ENCODE measurements at regions not wholly inside any gene's neighbourhood (a gene's known extent, or its start where the extent isn't known, plus 50 kb on each side); places are given as distances from the start of the nearest gene placed in this dataset.

GRCh38 chr17:27226611-27227230 is 67.2 kb upstream of the WSB1 start:
- no peak overlapping the region for H3K4me3 ChIP-seq (ENCODE audit: low read depth, low read length)
- peaks cover 10% of the 10 kb centered on the region for H3K4me1 ChIP-seq (ENCODE audit: control insufficient read depth, insufficient read depth, low read length, unreplicated experiment)
- H3K27me3 ChIP-seq (ENCODE audit: insufficient read depth, low read length) = no peaks in the 10 kb centered on the region
- no peaks in the 10 kb centered on the region for H3K79me2 ChIP-seq (ENCODE audit: control insufficient read depth, insufficient read depth, low read length, unreplicated experiment)
- H3K36me3 ChIP-seq (ENCODE audit: insufficient read depth, low read length) = no peaks in the 10 kb centered on the region
- no peak overlapping the region for H3K27ac ChIP-seq (ENCODE audit: low read depth, low read length)
- no peak overlapping the region for H2AFZ ChIP-seq (ENCODE audit: low read length, unreplicated experiment)

DNA sequence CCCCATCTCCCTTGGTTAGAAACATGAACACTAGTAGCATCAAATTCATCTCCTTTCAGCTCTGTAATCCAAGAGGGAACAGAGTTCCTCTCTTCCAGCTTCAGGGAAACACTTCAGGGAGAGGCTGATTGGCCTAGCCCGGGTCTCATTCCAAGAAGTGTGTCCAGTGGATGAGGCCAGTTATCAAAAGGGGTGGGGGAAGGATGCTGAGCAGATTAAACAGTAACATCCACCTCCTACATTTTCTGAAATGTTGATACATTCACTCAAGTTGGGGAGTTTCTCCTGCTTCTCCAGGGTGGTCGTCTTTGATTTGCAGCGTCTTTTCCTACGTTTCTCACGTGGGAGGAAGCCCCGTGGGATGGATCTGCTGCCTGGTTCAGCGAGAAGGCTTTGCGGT is 62.9 kb upstream of the WSB1 start:
- no peak overlapping the region for H2AFZ ChIP-seq (ENCODE audit: low read length, unreplicated experiment)
- no peaks in the 10 kb centered on the region for H3K36me3 ChIP-seq (ENCODE audit: insufficient read depth, low read length)

GRCh38 chr17:27232328-27232727 is 61.6 kb upstream of the WSB1 start:
- peaks cover 4% of the 10 kb centered on the region for H3K4me1 ChIP-seq (ENCODE audit: control insufficient read depth, insufficient read depth, low read length, unreplicated experiment)
- H3K27me3 ChIP-seq (ENCODE audit: insufficient read depth, low read length) = no peaks in the 10 kb centered on the region
- H3K79me2 ChIP-seq (ENCODE audit: control insufficient read depth, insufficient read depth, low read length, unreplicated experiment) = no peaks in the 10 kb centered on the region
- no peak overlapping the region for H3K4me3 ChIP-seq (ENCODE audit: low read depth, low read length)
- H3K27ac ChIP-seq (ENCODE audit: low read depth, low read length) = no peak overlapping the region
- H2AFZ ChIP-seq (ENCODE audit: low read length, unreplicated experiment) = no peak overlapping the region
- no peaks in the 10 kb centered on the region for H3K36me3 ChIP-seq (ENCODE audit: insufficient read depth, low read length)

More for the DNA sequence above, 62.9 kb upstream of the WSB1 start:
- H3K27ac ChIP-seq (ENCODE audit: low read depth, low read length) = no peak overlapping the region
- H3K79me2 ChIP-seq (ENCODE audit: control insufficient read depth, insufficient read depth, low read length, unreplicated experiment) = no peaks in the 10 kb centered on the region
- peaks cover 10% of the 10 kb centered on the region for H3K4me1 ChIP-seq (ENCODE audit: control insufficient read depth, insufficient read depth, low read length, unreplicated experiment)
- no peak overlapping the region for H3K4me3 ChIP-seq (ENCODE audit: low read depth, low read length)
- H3K27me3 ChIP-seq (ENCODE audit: insufficient read depth, low read length) = no peaks in the 10 kb centered on the region

DNA sequence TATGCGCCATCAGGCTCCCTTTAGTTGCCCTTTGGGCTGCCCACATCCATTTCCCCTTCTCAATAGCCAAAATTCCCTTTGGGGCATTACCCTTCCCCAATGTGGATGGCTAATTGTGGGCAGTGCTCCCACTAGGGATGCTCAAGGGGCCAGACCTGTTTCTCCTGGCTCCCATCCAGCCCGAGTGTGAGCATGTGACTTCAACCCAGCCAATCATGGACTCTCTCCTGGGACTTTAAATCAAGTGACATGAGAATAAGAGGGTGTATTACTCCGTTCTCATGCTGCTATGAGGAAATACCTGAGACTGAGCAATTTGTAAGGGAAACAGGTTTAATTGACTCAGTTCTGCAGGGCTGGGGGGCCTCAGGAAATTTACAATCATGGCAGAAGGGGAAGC is 60.9 kb upstream of the WSB1 start:
- H3K4me1 ChIP-seq (ENCODE audit: control insufficient read depth, insufficient read depth, low read length, unreplicated experiment) = peaks cover 4% of the 10 kb centered on the region
- H3K27me3 ChIP-seq (ENCODE audit: insufficient read depth, low read length) = no peaks in the 10 kb centered on the region
- no peaks in the 10 kb centered on the region for H3K36me3 ChIP-seq (ENCODE audit: insufficient read depth, low read length)
- no peak overlapping the region for H3K4me3 ChIP-seq (ENCODE audit: low read depth, low read length)
- H2AFZ ChIP-seq (ENCODE audit: low read length, unreplicated experiment) = no peak overlapping the region
- H3K27ac ChIP-seq (ENCODE audit: low read depth, low read length) = no peak overlapping the region
- H3K79me2 ChIP-seq (ENCODE audit: control insufficient read depth, insufficient read depth, low read length, unreplicated experiment) = no peaks in the 10 kb centered on the region

DNA sequence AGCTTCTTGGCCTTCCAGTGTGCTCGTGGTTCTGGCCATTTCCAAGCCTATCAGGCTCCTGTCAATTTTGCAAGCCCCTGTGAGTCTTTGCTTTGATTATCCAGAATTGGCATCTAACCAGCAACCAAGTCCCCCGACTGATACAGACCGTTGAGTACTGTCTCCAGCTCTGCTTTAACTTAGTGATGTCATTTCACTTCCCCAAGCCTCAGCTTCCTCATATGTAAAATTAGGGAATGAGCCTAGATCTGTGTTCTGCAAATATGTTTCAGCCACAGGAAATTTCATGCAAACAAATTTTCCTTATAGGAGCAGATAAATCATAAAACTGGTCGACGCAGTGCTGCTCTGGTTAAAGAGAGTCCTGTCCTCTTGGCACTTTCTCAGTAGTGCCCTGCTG is 60.1 kb upstream of the WSB1 start:
- Histone ChIP-seq H3K4me3 (ENCODE audit: low read depth, low read length) (no peak overlapping the region), H3K4me1 (ENCODE audit: control insufficient read depth, insufficient read depth, low read length, unreplicated experiment) (peaks cover 4% of the 10 kb centered on the region), H3K27me3 (ENCODE audit: insufficient read depth, low read length) (no peaks in the 10 kb centered on the region), H2AFZ (ENCODE audit: low read length, unreplicated experiment) (no peak overlapping the region), H3K27ac (ENCODE audit: low read depth, low read length) (no peak overlapping the region), H3K36me3 (ENCODE audit: insufficient read depth, low read length) (no peaks in the 10 kb centered on the region), H3K79me2 (ENCODE audit: control insufficient read depth, insufficient read depth, low read length, unreplicated experiment) (no peaks in the 10 kb centered on the region)

- H3K27ac ChIP-seq (ENCODE audit: low read depth, low read length) = no peak overlapping the region
- no peaks in the 10 kb centered on the region for H3K27me3 ChIP-seq (ENCODE audit: insufficient read depth, low read length)
- no peaks in the 10 kb centered on the region for H3K79me2 ChIP-seq (ENCODE audit: control insufficient read depth, insufficient read depth, low read length, unreplicated experiment)
- peaks cover 4% of the 10 kb centered on the region for H3K4me1 ChIP-seq (ENCODE audit: control insufficient read depth, insufficient read depth, low read length, unreplicated experiment)
- no peak overlapping the region for H3K4me3 ChIP-seq (ENCODE audit: low read depth, low read length)
- H3K36me3 ChIP-seq (ENCODE audit: insufficient read depth, low read length) = no peaks in the 10 kb centered on the region
- peak overlapping the region; percentile 27 for H2AFZ ChIP-seq (ENCODE audit: low read length, unreplicated experiment)
Measured at GRCh38 chr17:27236717-27237315, 57.1 kb upstream of the WSB1 start.

- Histone ChIP-seq H3K36me3 (ENCODE audit: insufficient read depth, low read length) (no peaks in the 10 kb centered on the region), H3K27ac (ENCODE audit: low read depth, low read length) (no peak overlapping the region), H2AFZ (ENCODE audit: low read length, unreplicated experiment) (no peak overlapping the region), H3K27me3 (ENCODE audit: insufficient read depth, low read length) (no peaks in the 10 kb centered on the region), H3K79me2 (ENCODE audit: control insufficient read depth, insufficient read depth, low read length, unreplicated experiment) (no peaks in the 10 kb centered on the region), H3K4me1 (ENCODE audit: control insufficient read depth, insufficient read depth, low read length, unreplicated experiment) (peaks cover 8% of the 10 kb centered on the region), H3K4me3 (ENCODE audit: low read depth, low read length) (no peak overlapping the region)
Measured at GRCh38 chr17:27237890-27238289, 56.0 kb upstream of the WSB1 start.

DNA sequence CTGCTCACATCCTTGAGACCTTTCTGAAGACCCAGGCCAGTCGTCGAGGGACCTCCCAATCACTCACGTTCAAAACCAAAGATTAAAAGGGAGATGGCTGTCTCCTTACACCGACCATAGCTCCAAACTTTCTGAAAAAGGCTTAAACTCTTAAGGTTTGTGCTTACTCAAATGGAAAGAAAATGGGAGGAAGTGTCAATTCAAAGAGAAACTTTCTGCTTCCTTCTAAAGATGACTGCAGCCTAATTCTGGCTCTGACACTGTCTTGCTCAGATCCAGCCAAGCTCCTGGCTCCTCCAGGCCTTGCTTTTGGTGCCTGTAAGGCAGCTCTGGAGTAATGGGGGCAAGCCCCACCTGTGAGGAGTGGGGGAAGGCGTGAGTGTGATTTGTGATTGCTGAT is 54.9 kb upstream of the WSB1 start:
- Histone ChIP-seq H3K27ac (ENCODE audit: low read depth, low read length) (no peak overlapping the region), H3K36me3 (ENCODE audit: insufficient read depth, low read length) (no peaks in the 10 kb centered on the region), H3K4me1 (ENCODE audit: control insufficient read depth, insufficient read depth, low read length, unreplicated experiment) (peaks cover 13% of the 10 kb centered on the region), H3K27me3 (ENCODE audit: insufficient read depth, low read length) (no peaks in the 10 kb centered on the region), H3K4me3 (ENCODE audit: low read depth, low read length) (no peak overlapping the region), H3K79me2 (ENCODE audit: control insufficient read depth, insufficient read depth, low read length, unreplicated experiment) (no peaks in the 10 kb centered on the region), H2AFZ (ENCODE audit: low read length, unreplicated experiment) (no peak overlapping the region)

DNA sequence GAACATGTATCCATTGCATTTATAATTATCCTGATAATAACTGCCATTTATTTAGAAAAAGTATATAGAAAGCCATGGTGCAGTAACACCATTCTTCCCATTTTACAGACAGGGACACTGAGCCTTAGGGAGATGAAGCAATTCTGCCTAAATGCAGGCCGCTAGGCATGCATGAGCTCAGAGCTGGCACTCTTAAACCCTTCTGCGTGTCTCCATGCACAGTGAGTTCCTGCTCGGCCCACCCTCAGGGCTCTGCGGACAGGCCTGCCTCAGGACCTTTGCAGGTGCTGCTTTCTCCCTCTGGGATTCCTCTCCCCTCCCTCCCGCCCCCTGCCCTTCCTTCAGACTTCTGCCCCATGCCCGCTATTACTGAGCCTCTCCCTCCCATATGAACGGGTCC is 54.3 kb upstream of the WSB1 start:
- Histone ChIP-seq H3K79me2 (ENCODE audit: control insufficient read depth, insufficient read depth, low read length, unreplicated experiment) (no peaks in the 10 kb centered on the region), H3K27me3 (ENCODE audit: insufficient read depth, low read length) (no peaks in the 10 kb centered on the region), H3K4me3 (ENCODE audit: low read depth, low read length) (no peak overlapping the region), H3K27ac (ENCODE audit: low read depth, low read length) (no peak overlapping the region), H3K36me3 (ENCODE audit: insufficient read depth, low read length) (no peaks in the 10 kb centered on the region), H3K4me1 (ENCODE audit: control insufficient read depth, insufficient read depth, low read length, unreplicated experiment) (peaks cover 18% of the 10 kb centered on the region), H2AFZ (ENCODE audit: low read length, unreplicated experiment) (no peak overlapping the region)

DNA sequence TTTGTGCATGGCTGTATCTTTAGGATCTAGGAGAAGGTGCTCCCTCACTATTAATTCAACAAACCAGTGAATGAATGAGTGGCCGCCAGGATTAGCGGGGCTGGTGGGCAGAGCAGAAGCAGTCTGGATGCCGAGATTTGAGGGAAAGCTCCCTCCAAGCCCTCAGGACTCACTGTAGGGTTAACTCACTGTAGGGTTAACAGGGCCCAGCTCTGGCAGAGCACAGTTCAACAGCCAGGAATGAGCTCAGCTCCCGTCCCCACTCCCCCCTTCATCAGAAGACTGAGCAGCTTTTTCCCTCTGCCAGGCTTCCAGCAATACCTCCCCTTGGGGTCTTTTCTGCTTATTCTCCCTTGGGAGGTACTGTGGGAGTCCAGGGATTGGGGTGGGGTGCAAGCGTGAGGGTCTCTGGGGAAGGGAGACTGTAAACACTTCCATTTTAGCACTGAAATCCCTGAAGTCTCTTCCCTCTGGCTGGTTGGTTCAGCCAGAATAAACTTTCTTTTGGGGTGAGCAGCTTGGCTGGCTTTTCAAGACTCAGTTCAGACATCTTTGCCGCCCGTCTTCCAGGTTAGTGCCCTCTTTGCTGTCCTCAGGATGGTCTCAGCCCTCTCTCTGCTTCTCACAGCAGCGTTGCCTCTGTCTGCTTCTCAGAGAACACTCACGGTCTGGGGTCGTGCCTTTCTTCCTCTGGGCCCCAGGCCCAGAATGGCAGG is 53.7 kb upstream of the WSB1 start:
- no peaks in the 10 kb centered on the region for H3K27me3 ChIP-seq (ENCODE audit: insufficient read depth, low read length)
- H3K27ac ChIP-seq (ENCODE audit: low read depth, low read length) = no peak overlapping the region
- peaks cover 20% of the 10 kb centered on the region for H3K4me1 ChIP-seq (ENCODE audit: control insufficient read depth, insufficient read depth, low read length, unreplicated experiment)
- H3K4me3 ChIP-seq (ENCODE audit: low read depth, low read length) = no peak overlapping the region
- H3K36me3 ChIP-seq (ENCODE audit: insufficient read depth, low read length) = no peaks in the 10 kb centered on the region
- H2AFZ ChIP-seq (ENCODE audit: low read length, unreplicated experiment) = no peak overlapping the region
- no peaks in the 10 kb centered on the region for H3K79me2 ChIP-seq (ENCODE audit: control insufficient read depth, insufficient read depth, low read length, unreplicated experiment)

DNA sequence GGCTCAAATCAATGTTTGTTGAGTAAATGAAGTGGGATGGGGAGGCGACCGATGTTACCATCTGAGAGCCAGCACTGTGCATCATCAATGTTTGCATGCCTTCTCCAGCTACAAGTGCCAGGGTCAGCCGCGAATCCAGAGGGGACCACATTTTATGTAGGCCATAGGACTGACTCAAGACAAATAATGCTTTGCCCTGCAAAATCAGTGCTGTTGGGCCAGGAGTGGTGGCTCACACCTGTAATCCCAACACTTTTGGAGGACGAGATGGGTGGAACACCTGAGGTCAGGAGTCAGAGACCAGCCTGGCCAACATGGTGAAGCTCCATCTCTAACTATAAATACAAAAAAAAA is 53.1 kb upstream of the WSB1 start:
- no peaks in the 10 kb centered on the region for H3K27me3 ChIP-seq (ENCODE audit: insufficient read depth, low read length)
- H3K4me1 ChIP-seq (ENCODE audit: control insufficient read depth, insufficient read depth, low read length, unreplicated experiment) = peaks cover 25% of the 10 kb centered on the region
- no peaks in the 10 kb centered on the region for H3K79me2 ChIP-seq (ENCODE audit: control insufficient read depth, insufficient read depth, low read length, unreplicated experiment)
- H2AFZ ChIP-seq (ENCODE audit: low read length, unreplicated experiment) = no peak overlapping the region
- H3K4me3 ChIP-seq (ENCODE audit: low read depth, low read length) = no peak overlapping the region
- no peaks in the 10 kb centered on the region for H3K36me3 ChIP-seq (ENCODE audit: insufficient read depth, low read length)
- no peak overlapping the region for H3K27ac ChIP-seq (ENCODE audit: low read depth, low read length)

Measured in ACC112 (cell line).